Stimulated activated CD8-positive, alpha-beta memory T cell treated with anti-CD3 and anti-CD28 coated beads, Interleukin-15, amount 100 ng/mL, for 1 hour (primary cell): ENCODE measurements at regions not wholly inside any gene's neighbourhood (a gene's known extent, or its start where the extent isn't known, plus 50 kb on each side); places are given as distances from the start of the nearest gene placed in this dataset.

ENCODE experiments used
- DNase-seq: peaks from one replicate; pipeline ENCODE4 v3.0.0-alpha.2; 2020; ENCODE audit warnings: low read depth

GRCh38 chr3:30332196-30333021 is 274.0 kb upstream of the TGFBR2 start:
- no peak for DNase-seq

GRCh38 chr3:30333143-30333542 is 273.3 kb upstream of the TGFBR2 start:
- no peak for DNase-seq

- no peak for DNase-seq
Observed at GRCh38 chr3:30333903-30334302, 272.5 kb upstream of the TGFBR2 start.

GRCh38 chr3:30340500-30340899 is 265.9 kb upstream of the TGFBR2 start:
- DNase-seq: no peak

- DNase-seq: no peak
Observed at GRCh38 chr3:30341079-30341478, 265.3 kb upstream of the TGFBR2 start.

DNA sequence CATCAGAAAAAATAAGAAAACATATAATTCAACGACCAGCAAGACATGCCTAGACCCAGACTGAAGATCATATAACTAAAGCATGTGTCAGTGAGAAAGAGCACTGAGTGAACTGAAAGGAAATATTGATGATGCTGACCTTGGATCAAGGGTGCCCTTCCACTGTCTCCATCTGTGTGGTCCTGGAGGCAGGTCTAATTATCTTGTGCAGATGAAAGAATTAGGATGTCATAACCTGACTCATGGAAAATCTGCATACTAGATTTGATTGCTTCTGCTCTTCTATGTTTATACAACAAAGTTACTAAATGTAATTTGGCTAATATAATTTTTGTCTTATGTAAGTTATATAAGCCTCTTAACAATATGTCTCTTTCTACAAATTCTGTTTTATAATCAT is 264.6 kb upstream of the TGFBR2 start:
- DNase-seq: no peak

- no peak for DNase-seq
Observed at GRCh38 chr3:30342318-30343060, 263.9 kb upstream of the TGFBR2 start.

- no peak for DNase-seq
Observed at GRCh38 chr3:30343067-30343831, 263.2 kb upstream of the TGFBR2 start.

DNA sequence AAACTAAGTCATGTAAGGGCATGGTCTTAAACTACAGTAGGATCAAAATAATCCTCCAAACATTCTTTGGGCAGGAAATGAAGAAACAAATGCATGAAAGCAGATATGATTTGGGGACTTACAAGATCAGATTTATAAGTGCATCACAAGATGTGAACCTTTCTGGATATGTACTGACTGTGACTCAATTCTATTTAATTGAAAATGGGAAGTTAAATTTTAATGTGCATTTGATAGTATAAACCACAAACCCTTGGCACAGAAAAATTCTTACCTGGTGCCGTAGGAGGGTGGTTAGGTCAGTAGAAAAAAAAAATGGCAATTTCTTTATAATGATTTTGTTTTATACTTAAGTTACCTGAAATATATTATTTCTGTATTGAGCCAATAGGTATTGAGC is 262.5 kb upstream of the TGFBR2 start:
- no peak for DNase-seq

DNA sequence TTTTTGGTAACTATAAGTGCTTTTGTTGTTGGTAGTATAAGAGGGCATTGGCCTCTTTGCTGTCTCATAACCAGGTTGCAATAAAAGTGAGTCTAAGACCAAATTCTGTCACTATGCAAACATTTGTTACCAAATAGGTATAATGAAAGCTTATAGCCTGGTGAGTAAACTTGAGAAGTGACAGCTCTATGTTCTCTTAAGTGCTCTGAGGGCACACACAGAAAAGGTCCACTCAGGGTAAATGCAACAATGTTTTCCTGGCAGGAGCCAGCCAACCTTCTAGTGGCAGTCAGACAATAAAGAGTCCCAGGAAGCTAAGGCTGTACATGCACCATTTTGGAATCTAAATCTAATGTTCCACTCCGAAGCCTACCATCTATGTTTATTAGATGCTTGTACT is 262.1 kb upstream of the TGFBR2 start:
- no peak for DNase-seq

DNA sequence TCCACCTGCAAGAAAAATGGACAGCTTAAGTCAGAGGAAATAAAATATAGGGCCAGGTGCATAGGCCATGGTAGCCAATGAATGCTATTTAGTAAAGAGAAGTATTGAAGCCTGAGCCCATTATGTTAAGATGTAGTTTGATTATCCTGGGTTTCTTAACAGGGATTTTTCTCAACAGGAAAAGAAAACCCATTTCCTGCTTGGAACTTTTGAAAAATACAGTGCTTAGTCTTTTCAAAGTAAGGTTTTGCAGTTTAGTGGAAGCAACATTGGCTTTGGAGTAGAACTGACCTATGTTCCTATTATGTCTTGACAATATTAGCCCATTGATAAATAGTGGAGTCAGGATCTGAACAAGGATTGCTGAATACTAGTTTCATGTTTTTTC is 259.5 kb upstream of the TGFBR2 start:
- no peak for DNase-seq

GRCh38 chr3:30347679-30348216 is 258.7 kb upstream of the TGFBR2 start:
- no peak for DNase-seq

- no peak for DNase-seq
Observed at GRCh38 chr3:30349507-30349906, 256.9 kb upstream of the TGFBR2 start.

DNA sequence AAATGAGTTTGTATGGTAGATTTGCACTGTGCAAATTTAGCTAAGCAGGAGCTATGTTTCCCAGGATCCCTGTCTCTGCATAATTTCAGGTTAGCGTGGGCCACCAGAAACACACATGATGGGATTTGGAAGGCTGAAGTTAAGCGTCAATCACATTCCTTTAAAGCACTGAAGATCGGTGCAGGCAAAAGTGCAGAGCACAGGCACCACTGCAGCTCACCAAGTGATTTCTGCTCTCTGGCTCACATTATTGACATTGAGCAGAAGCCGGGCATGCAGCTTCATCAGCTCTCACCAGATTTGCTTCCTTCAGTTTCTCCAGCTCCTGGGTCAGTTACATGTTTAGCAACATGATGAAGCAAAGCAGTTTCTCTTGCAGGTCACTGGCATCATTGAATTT is 256.4 kb upstream of the TGFBR2 start:
- no peak for DNase-seq

DNA sequence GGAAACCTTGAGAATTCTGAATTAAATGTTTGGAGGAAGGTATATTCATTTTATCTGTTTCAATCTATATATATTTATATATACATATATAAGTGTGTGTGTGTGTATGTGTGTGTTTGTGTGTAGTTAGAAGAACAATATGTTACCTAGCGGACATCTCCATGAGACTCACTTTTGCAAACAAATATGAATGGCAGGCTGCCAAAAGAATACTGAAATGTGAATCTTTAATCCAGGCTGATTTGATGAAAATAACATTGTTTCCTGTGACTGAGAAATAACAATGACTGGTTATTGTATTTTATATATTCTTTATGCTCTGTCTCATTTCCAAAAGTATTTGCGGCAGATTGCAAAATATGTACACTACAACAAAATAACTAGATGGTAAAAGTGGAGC is 255.5 kb upstream of the TGFBR2 start:
- no peak for DNase-seq

- no peak for DNase-seq
Observed at GRCh38 chr3:30352410-30353318, 253.7 kb upstream of the TGFBR2 start.

DNA sequence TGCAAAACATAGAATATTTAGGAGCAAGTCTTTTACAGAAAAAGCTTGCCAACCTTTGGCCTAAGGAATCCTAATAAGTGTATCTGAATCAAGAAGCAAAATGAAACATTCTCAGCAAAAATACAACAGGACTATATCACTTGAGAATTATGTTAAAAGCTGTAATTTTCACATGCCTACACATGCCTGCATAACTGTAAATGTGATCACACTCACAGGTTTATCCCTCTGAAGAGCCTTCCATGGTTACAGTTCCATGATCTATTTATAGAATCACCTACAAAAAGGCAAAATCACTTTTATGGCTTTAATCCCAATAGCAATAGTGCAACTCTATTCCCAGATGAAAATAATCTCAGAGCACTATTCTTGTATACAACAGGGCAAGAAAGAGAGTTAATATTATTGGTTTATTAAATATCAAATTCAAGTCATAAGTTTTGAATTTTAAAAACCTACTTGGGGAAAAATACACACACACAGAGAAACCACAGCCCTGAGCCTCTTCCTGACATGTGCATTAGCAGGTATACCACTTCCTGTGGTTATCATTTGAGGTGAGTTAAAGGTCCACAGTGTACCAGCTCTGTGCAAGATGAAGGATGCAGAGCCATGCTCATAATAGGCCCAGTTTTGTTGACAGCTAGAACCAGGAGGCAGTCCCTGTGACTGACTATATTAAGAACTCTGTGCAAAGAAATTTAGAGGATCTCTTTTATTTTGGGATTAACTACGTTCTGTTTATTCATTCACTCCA is 252.5 kb upstream of the TGFBR2 start:
- DNase-seq: no peak

- no peak for DNase-seq
Observed at GRCh38 chr3:30354513-30354912, 251.9 kb upstream of the TGFBR2 start.

DNA sequence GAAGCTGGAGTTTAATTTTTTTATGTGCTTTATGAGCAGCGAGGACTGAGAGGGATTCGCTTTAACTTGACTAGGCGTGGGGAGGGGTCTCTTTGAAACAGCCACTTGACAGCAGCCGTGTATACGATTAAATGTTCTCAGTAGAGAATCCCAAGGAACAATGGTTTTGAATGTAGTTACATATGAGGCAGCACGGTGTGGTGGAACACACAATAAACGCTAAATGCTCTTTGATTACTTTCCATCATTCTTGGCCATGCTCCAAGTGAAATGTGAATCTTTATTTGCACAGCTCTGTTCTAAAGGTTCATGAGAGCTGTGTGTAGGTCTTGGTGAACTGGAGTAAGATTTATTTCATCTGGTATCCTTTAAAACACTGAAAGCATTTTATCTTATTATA is 251.4 kb upstream of the TGFBR2 start:
- DNase-seq: no peak

DNA sequence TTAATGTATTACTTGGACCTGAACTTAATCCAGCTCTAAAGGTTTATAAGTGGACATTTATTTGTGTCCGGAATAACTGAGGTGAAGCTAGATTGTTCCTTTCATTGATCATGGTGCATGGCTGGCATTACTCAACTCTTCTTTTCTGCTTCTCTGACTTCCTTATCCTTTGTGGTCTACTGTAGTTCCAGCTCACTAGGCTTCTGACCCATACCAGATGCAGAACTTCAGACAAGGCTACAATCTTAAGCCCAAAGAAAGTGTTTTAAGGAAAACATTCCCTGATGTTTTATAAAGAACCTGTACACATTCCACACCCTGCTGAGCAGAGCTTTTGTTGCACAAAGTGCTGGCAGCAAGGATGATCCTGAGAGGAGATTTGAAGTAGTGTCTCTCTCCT is 250.8 kb upstream of the TGFBR2 start:
- no peak for DNase-seq
